Stimulated activated memory B cell treated with anti-CD40 and anti-IgM and Interleukin-4, amounts not matched to agents 10 μg/mL and 1 μg/mL and 100 μg/mL, for 72 hours (primary cell): ENCODE measurements at regions not wholly inside any gene's neighbourhood (a gene's known extent, or its start where the extent isn't known, plus 50 kb on each side); places are given as distances from the start of the nearest gene placed in this dataset.
A peak's percentile ranks its signal among the peaks of the same experiment; 100 is the strongest.

Experiments
- ATAC-seq: fragments of 150-1000 bp; cut with Tn5 transposase; 2 replicates; pipeline ENCODE4 v1.10.0; 2021
- H3K27ac Mint-ChIP-seq: one replicate; pipeline ENCODE4 v1.8.0; 2022; ENCODE audit warnings: mild to moderate bottlenecking, mixed read lengths
- H3K27me3 Mint-ChIP-seq: one replicate; pipeline ENCODE4 v1.8.0; 2022; ENCODE audit warnings: mixed read lengths
- H3K36me3 Mint-ChIP-seq: one replicate; pipeline ENCODE4 v1.8.0; 2022; ENCODE audit warnings: mixed read lengths
- H3K4me1 Mint-ChIP-seq: one replicate; pipeline ENCODE4 v1.8.0; 2022; ENCODE audit warnings: mixed read lengths
- H3K4me3 Mint-ChIP-seq: one replicate; pipeline ENCODE4 v1.8.0; 2022; ENCODE audit warnings: mild to moderate bottlenecking, moderate library complexity, mixed read lengths
- H3K9me3 Mint-ChIP-seq: one replicate; pipeline ENCODE4 v1.8.0; 2022; ENCODE audit warnings: mixed read lengths

- H3K36me3 Mint-ChIP-seq = peaks cover 6% of the 10 kb centered on the region
- no peak for ATAC-seq
- no peak overlapping the region for H3K4me3 Mint-ChIP-seq
Measured at GRCh38 chr2:19078709-19079108, 279.7 kb downstream of the OSR1 start.

DNA sequence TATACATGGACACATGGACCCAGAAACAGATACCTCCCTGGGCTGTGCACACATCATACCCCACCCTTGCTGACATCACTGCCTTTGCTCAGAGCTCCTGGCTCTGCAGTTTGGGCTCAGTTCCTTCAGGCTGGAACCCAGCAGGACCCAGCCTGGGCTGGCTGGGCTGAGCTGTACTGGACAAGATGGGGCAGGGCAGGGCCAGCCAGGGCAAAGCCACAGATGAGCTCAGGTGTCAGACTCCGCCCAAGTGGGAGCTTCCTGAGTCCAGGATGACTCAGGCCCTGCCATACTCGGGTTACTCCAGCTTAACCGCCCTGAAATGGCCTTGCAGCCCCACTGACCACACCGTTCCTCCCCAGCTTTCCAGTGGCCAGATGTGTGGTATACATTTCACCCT lies 284.9 kb downstream of the OSR1 start:
- Mint-ChIP-seq H3K9me3 (no peaks in the 10 kb centered on the region), H3K27me3 (no peaks in the 10 kb centered on the region), H3K4me3 (no peak overlapping the region), H3K27ac (no peak overlapping the region), H3K4me1 (no peaks in the 10 kb centered on the region), H3K36me3 (peaks cover 6% of the 10 kb centered on the region)
- ATAC-seq = no peak

More at GRCh38 chr2:19078709-19079108, 279.7 kb downstream of the OSR1 start:
- Mint-ChIP-seq H3K27ac (no peak overlapping the region), H3K9me3 (peaks cover 2% of the 10 kb centered on the region), H3K4me1 (no peaks in the 10 kb centered on the region), H3K27me3 (no peaks in the 10 kb centered on the region)

DNA sequence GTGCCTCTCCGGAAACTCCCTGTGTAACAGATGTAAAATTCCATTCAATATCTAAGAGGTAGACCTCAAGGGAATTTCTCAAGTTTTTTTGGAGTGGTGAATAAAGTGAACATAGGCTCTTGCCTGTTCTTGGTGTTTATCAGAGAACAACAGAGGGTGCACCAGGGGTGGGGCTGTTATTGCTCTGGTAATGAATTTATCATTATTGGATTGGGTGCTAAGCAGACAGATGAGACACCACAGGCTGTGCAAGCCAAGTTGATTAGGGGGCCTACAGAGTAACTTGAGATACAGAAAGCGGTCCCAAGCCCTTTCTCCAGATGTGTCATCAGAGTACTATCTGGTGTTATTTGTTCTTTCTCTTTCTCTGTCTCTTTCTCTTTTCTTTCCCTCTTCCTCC lies 286.3 kb downstream of the OSR1 start:
- Mint-ChIP-seq H3K9me3 (no peaks in the 10 kb centered on the region), H3K27me3 (no peaks in the 10 kb centered on the region), H3K4me3 (no peak overlapping the region), H3K36me3 (peaks cover 6% of the 10 kb centered on the region), H3K27ac (no peak overlapping the region), H3K4me1 (no peaks in the 10 kb centered on the region)
- no peak for ATAC-seq

GRCh38 chr2:19070886-19071285 lies 287.5 kb downstream of the OSR1 start:
- Mint-ChIP-seq H3K36me3 (no peaks in the 10 kb centered on the region), H3K27me3 (no peaks in the 10 kb centered on the region), H3K9me3 (no peaks in the 10 kb centered on the region), H3K4me3 (no peak overlapping the region), H3K27ac (no peak overlapping the region), H3K4me1 (no peaks in the 10 kb centered on the region)
- ATAC-seq = no peak

GRCh38 chr2:19068206-19068605 lies 290.2 kb downstream of the OSR1 start:
- no peaks in the 10 kb centered on the region for H3K4me1 Mint-ChIP-seq
- H3K27me3 Mint-ChIP-seq = no peaks in the 10 kb centered on the region
- no peaks in the 10 kb centered on the region for H3K36me3 Mint-ChIP-seq
- no peak overlapping the region for H3K4me3 Mint-ChIP-seq
- H3K9me3 Mint-ChIP-seq = no peaks in the 10 kb centered on the region
- H3K27ac Mint-ChIP-seq = no peak overlapping the region
- no peak for ATAC-seq

DNA sequence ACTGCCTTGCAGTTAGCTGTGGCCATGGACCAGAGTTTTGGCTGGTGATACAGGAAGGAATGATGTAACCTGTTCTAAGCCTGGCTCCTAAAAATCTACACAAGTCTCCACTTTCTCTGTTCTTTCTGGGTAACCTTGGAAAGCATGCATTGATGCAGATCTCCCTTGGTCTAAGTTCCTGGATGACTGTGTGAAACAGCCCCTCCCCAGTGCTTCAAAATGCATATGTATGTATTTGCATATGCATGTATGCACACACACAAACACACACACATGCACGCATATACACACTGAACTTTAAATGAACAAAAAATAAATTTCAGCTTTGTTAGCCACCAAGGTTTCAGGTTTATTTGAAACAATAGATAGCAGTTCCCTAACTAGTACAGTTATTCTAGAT lies 296.1 kb downstream of the OSR1 start:
- Mint-ChIP-seq H3K27me3 (no peaks in the 10 kb centered on the region), H3K36me3 (no peaks in the 10 kb centered on the region), H3K4me3 (no peak overlapping the region), H3K27ac (no peak overlapping the region), H3K4me1 (no peaks in the 10 kb centered on the region), H3K9me3 (no peaks in the 10 kb centered on the region)
- ATAC-seq = no peak

- H3K27me3 Mint-ChIP-seq = no peaks in the 10 kb centered on the region
Measured at GRCh38 chr2:19059076-19059475, 299.3 kb downstream of the OSR1 start.

DNA sequence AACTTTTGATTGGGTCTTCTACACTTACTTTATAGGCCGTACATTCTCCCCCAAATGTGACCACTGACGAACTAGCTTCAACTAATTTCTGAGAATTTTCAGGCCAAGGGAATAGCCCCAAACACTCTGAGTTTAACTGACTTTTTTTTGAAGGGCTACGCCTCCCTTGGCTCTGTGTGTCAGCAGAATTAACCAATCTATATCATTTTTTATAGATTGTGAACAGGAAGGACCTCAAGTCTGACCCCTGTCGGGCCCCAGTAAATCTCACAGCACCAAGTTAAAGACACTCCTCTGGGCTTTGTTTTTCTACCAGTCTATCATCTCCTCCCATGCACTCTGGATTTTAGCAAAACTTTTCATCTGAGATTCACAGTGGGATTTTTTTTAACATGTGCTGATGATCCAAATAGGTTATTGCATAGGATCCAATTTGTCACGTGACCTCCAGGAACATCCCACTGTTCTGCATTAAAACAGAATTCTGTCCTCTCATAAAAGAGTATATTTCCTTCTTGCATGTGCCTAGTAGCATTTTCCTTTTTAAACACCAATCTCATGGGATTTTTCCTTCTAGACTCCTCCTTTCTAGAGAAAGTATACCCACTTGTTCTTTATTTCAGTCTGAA lies 307.1 kb downstream of the OSR1 start:
- Mint-ChIP-seq H3K36me3 (no peaks in the 10 kb centered on the region), H3K9me3 (no peaks in the 10 kb centered on the region), H3K27ac (no peak overlapping the region), H3K27me3 (no peaks in the 10 kb centered on the region), H3K4me1 (no peaks in the 10 kb centered on the region), H3K4me3 (no peak overlapping the region)
- no peak for ATAC-seq

More at GRCh38 chr2:19059076-19059475, 299.3 kb downstream of the OSR1 start:
- no peaks in the 10 kb centered on the region for H3K36me3 Mint-ChIP-seq
- no peak overlapping the region for H3K27ac Mint-ChIP-seq
- H3K4me3 Mint-ChIP-seq = no peak overlapping the region
- no peaks in the 10 kb centered on the region for H3K9me3 Mint-ChIP-seq
- no peaks in the 10 kb centered on the region for H3K4me1 Mint-ChIP-seq
- no peak for ATAC-seq

DNA sequence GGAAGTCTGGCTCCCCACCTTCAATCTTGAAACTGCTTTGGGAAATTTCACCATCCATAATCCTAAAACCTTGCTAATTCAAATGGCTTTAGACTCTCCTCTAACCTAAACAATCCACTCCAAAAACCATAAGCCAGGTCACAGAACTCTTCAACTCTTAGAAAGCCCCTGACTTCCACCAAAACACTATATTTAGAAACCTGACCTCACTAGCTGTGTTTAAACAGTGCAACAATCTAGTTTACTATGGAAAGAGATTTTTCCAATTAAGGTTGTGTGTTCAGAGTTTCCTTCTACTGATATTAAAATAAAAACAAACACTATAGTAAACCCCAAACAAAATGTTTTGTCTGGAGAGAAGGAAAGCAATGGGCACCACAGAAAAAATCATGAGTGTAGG lies 308.1 kb downstream of the OSR1 start:
- Mint-ChIP-seq H3K27me3 (no peaks in the 10 kb centered on the region), H3K9me3 (no peaks in the 10 kb centered on the region), H3K36me3 (no peaks in the 10 kb centered on the region), H3K27ac (no peak overlapping the region), H3K4me3 (no peak overlapping the region), H3K4me1 (no peaks in the 10 kb centered on the region)
- no peak for ATAC-seq

DNA sequence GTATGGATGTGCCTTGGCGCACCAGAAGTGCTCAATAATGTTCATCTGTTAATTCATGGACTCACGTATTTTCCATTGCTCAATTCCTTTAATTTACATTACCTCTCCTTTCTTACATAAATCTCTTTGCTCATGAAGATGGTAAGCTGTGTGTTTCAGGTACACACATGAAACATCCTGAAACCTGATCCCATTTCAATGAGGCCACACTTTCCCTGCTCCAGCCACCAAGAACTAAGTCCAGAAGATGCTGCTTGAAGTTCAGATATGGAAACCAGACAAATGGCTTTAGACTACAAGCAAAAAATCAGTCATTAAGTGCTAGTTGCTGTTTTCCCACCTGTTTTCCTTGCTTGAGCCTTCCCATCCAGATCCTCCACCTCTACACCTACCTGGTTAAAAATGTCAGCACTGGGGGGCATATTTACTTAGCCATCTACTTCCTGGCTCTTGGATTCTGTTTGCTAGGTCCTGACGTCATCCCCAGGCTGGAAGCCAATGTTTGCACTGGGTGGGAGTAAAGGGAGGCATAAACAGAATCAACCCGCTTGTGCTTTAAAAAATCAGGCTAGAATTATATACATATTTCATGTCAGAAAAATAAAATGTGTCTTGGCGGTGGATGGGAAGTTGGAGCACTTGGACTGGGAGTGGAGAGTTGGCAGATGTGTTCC lies 309.7 kb downstream of the OSR1 start:
- H3K9me3 Mint-ChIP-seq = no peaks in the 10 kb centered on the region
- H3K27ac Mint-ChIP-seq = no peak overlapping the region
- H3K36me3 Mint-ChIP-seq = no peaks in the 10 kb centered on the region
- no peaks in the 10 kb centered on the region for H3K27me3 Mint-ChIP-seq
- H3K4me1 Mint-ChIP-seq = no peaks in the 10 kb centered on the region
- H3K4me3 Mint-ChIP-seq = no peak overlapping the region
- no peak for ATAC-seq

DNA sequence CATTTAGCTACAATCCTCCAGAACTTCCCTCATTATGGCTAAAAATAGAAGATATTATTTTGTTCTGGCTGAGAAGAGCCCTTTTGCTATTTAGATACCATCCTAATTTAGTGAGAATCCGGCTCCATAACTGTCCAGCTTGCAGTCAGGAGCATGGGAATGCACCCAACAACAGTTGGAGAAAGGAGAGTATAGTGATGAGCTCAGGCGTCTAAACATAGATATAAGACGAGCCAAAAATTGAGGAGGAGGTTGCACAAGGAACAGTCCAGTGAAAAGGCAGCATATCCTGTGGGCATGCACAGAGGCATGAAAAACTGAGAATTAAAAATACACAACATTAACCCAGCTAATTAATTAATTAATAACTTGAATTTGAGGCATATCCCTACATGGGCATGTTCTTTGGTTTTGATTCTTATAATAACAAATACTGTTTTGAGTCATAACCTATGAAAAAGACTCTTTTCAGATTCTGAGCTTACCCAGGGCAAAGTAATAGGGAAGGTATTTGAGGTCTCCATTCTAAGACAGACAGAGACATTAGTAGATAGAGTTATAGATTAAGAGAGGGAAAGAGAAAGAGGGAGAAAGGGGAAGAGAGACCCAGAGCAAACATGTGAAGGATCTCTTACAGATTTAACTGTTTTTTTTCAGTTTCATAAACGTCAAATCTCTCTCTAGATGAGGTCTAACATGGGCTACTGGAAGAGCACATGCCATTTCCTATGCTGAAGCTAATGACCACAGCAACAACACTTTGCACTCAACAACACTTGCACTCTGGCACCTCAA lies 311.2 kb downstream of the OSR1 start:
- ATAC-seq = peak; percentile 68
- H3K27me3 Mint-ChIP-seq = no peaks in the 10 kb centered on the region
- H3K36me3 Mint-ChIP-seq = no peaks in the 10 kb centered on the region
- no peaks in the 10 kb centered on the region for H3K9me3 Mint-ChIP-seq
- no peaks in the 10 kb centered on the region for H3K4me1 Mint-ChIP-seq
- no peak overlapping the region for H3K4me3 Mint-ChIP-seq
- no peak overlapping the region for H3K27ac Mint-ChIP-seq

- Mint-ChIP-seq H3K4me1 (no peaks in the 10 kb centered on the region), H3K27me3 (no peaks in the 10 kb centered on the region), H3K36me3 (no peaks in the 10 kb centered on the region), H3K27ac (no peak overlapping the region), H3K4me3 (no peak overlapping the region), H3K9me3 (no peaks in the 10 kb centered on the region)
- ATAC-seq = no peak
Measured at GRCh38 chr2:19045151-19045550, 313.3 kb downstream of the OSR1 start.

DNA sequence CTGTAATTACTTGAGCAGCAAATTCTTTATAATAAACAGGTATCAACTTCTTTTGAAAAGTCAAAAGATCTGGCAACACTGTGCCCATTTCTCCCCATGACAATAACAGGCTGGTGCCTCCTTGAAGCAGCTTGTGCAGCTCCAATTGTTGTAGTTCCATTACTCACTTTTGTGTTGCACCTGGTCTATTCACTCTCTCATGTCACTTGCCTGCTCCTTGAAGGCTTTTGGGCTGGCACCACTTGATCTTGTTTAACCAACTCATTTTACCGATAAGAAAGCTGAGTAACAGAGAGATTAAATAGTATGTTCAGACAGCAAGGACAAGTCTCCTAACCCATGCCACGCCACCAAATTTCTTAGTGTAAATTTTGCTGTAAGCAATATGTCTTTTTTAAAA lies 314.5 kb downstream of the OSR1 start:
- H3K4me3 Mint-ChIP-seq = no peak overlapping the region
- no peaks in the 10 kb centered on the region for H3K4me1 Mint-ChIP-seq
- no peaks in the 10 kb centered on the region for H3K9me3 Mint-ChIP-seq
- no peak overlapping the region for H3K27ac Mint-ChIP-seq
- ATAC-seq = no peak
- no peaks in the 10 kb centered on the region for H3K27me3 Mint-ChIP-seq
- no peaks in the 10 kb centered on the region for H3K36me3 Mint-ChIP-seq

GRCh38 chr2:19041434-19042041 lies 316.9 kb downstream of the OSR1 start:
- Mint-ChIP-seq H3K27ac (no peak overlapping the region), H3K9me3 (no peaks in the 10 kb centered on the region), H3K27me3 (no peaks in the 10 kb centered on the region), H3K36me3 (no peaks in the 10 kb centered on the region), H3K4me1 (no peaks in the 10 kb centered on the region), H3K4me3 (no peak overlapping the region)
- no peak for ATAC-seq
